OCI-LY3 (cell line): ENCODE measurements at regions not wholly inside any gene's neighbourhood (a gene's known extent, or its start where the extent isn't known, plus 50 kb on each side); places are given as distances from the start of the nearest gene placed in this dataset.
"Not testable (repeated sequence)": the region's sequence is repeated elsewhere in the genome, so short reads cannot be mapped to it uniquely, and the experiment has no call there.

Source experiments
- H2AFZ ChIP-seq: fragments of 200-600, 300-600 bp; shearing (Covaris generic); 2 replicates; pipeline ENCODE4 v1.6.0; 2014; ENCODE audit warnings: antibody characterized with exemption, low read depth, low read length
- H3K27ac ChIP-seq: fragments of 200-600, 300-600 bp; sonication (generic); 2 replicates; pipeline ENCODE4 v1.5.1; 2014; ENCODE audit warnings: mild to moderate bottlenecking, low read length, moderate library complexity, mixed read lengths
- H3K27me3 ChIP-seq: fragments of 200-600, 300-600 bp; sonication (generic); 2 replicates; pipeline ENCODE4 v1.6.1; 2014; ENCODE audit warnings: low read depth, low read length, mixed read lengths
- H3K36me3 ChIP-seq: fragments of 200-600, 300-600 bp; sonication (generic); replicated peaks from 2 replicates; pipeline ENCODE3; 2014; ENCODE audit warnings: low read depth, low read length, mixed read lengths
- H3K4me1 ChIP-seq: fragments of 300-600, 200-600 bp; sonication (generic); 2 replicates; pipeline ENCODE4 v1.6.1; 2014; ENCODE audit warnings: low read length, mixed read lengths
- H3K4me2 ChIP-seq: fragments of 200-600, 300-600 bp; sonication (generic); 2 replicates; pipeline ENCODE4 v1.6.1; 2014; ENCODE audit warnings: low read length, mixed read lengths
- H3K4me3 ChIP-seq: fragments of 300-600, 200-600 bp; sonication (generic); 2 replicates; pipeline ENCODE4 v1.5.1; 2014; ENCODE audit warnings: antibody characterized with exemption, mild to moderate bottlenecking, low read length, moderate library complexity
- H3K79me2 ChIP-seq: fragments of 300-600, 200-600 bp; shearing (Covaris generic); 2 replicates; pipeline ENCODE4 v1.6.1; 2014; ENCODE audit warnings: mild to moderate bottlenecking, low read length, mixed read lengths
- H3K9ac ChIP-seq: fragments of 300-600, 200-600 bp; shearing (Covaris generic); 2 replicates; pipeline ENCODE4 v1.6.0; 2014; ENCODE audit warnings: mild to moderate bottlenecking, low read length, moderate library complexity
- H3K9me3 ChIP-seq: fragments of 200-600, 300-600 bp; shearing (Covaris generic); 2 replicates; pipeline ENCODE4 v1.6.1; 2014; ENCODE audit warnings: low read length, mixed read lengths; ENCODE audit not compliant: insufficient read depth
- H4K20me1 ChIP-seq: fragments of 200-600, 300-600 bp; sonication (generic); 2 replicates; pipeline ENCODE4 v1.6.1; 2016; ENCODE audit warnings: low read length, mixed read lengths; ENCODE audit not compliant: insufficient read depth
- EZH2phosphoT487 ChIP-seq: fragments of 200-600 bp; shearing (Covaris generic); IDR thresholded peaks from 2 replicates; pipeline ENCODE4 v1.6.1; 2018; ENCODE audit warnings: antibody characterized with exemption, mixed run types, low read depth
- TF ChIP-seq, protein P1 (sequence below): fragments of 200-600, 300-600 bp; sonication (generic); IDR thresholded peaks from 2 replicates; pipeline ENCODE4 v1.5.1; 2014; ENCODE audit warnings: antibody characterized with exemption, low read length, low read depth

DNA sequence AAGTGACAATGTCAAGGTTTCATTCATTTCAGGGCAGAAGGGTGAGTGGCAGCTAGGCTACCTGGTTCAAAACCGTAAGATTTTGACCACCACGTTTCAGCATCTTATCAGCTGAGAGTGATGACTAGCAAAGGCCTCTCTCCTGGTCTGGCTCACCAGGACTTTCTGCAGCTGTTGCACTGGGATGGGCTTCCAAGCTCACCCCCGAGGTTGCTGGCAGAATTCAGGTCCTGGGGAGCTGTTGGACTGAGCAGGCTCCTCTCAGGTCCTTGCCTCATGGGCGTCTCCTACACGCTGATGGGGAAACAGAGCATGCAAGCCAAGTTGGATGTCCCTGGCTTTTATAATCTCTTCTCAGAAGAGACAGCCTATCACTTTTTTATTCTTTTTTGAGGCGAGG is 88.8 kb upstream of the RNU6-1 start:
- TF ChIP-seq, protein P1, sequence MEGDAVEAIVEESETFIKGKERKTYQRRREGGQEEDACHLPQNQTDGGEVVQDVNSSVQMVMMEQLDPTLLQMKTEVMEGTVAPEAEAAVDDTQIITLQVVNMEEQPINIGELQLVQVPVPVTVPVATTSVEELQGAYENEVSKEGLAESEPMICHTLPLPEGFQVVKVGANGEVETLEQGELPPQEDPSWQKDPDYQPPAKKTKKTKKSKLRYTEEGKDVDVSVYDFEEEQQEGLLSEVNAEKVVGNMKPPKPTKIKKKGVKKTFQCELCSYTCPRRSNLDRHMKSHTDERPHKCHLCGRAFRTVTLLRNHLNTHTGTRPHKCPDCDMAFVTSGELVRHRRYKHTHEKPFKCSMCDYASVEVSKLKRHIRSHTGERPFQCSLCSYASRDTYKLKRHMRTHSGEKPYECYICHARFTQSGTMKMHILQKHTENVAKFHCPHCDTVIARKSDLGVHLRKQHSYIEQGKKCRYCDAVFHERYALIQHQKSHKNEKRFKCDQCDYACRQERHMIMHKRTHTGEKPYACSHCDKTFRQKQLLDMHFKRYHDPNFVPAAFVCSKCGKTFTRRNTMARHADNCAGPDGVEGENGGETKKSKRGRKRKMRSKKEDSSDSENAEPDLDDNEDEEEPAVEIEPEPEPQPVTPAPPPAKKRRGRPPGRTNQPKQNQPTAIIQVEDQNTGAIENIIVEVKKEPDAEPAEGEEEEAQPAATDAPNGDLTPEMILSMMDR, result no peak
- TF ChIP-seq EZH2phosphoT487, result no peak
- Histone ChIP-seq H4K20me1 (no peaks in the 10 kb centered on the region), H3K4me3 (no peak overlapping the region), H3K9me3 (no peaks in the 10 kb centered on the region), H3K4me2 (no peak overlapping the region), H3K4me1 (no peaks in the 10 kb centered on the region), H3K36me3 (no peaks in the 10 kb centered on the region), H3K27ac (no peak overlapping the region), H3K27me3 (no peaks in the 10 kb centered on the region), H3K9ac (no peak overlapping the region), H3K79me2 (no peaks in the 10 kb centered on the region), H2AFZ (no peak overlapping the region)

DNA sequence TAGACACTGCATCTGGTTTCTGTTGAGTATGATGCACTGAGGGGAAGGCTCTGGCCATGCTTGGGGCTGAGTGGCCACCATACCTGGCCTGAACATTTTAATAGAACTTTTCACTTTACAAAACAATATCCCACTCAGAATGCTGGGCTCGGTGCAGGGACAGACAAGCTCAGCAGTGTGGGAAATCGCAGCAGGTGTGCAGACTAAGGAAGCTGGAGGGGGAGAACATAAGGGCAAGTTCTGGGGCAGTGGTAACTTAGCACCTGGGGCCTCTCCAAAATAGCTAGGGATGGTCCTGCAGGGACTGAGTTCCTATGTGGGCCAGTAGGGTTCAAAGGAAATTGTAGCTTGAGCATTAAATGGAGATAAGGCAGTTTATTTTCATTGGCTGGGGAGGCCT is 90.9 kb upstream of the RNU6-1 start:
- Histone ChIP-seq H3K9ac (no peak overlapping the region), H3K27ac (no peak overlapping the region), H3K4me1 (0 out of 2 replicates have a peak, but pooled peaks cover 3% of the 10 kb centered on the region)

GRCh38 chr15:67931861-67932260 is 92.0 kb upstream of the RNU6-1 start:
- peaks cover 5% of the 10 kb centered on the region; the same call in 1 of the 2 replicates for H3K4me1 ChIP-seq
- no peak for TF ChIP-seq EZH2phosphoT487
- TF ChIP-seq, protein P1, result no peak
- no peaks in the 10 kb centered on the region for H3K36me3 ChIP-seq
- H3K9ac ChIP-seq, result no peak overlapping the region
- no peak overlapping the region for H2AFZ ChIP-seq
- no peak overlapping the region for H3K4me2 ChIP-seq
- H4K20me1 ChIP-seq, result no peaks in the 10 kb centered on the region
- no peaks in the 10 kb centered on the region for H3K9me3 ChIP-seq
- H3K27me3 ChIP-seq, result no peaks in the 10 kb centered on the region
- no peaks in the 10 kb centered on the region for H3K79me2 ChIP-seq
- no peak overlapping the region for H3K27ac ChIP-seq
- H3K4me3 ChIP-seq, result no peak overlapping the region

More for the DNA sequence above, 90.9 kb upstream of the RNU6-1 start:
- Histone ChIP-seq H3K27me3 (no peaks in the 10 kb centered on the region), H2AFZ (no peak overlapping the region), H3K4me3 (no peak overlapping the region), H4K20me1 (no peaks in the 10 kb centered on the region), H3K4me2 (no peak overlapping the region), H3K9me3 (no peaks in the 10 kb centered on the region), H3K79me2 (no peaks in the 10 kb centered on the region), H3K36me3 (no peaks in the 10 kb centered on the region)
- TF ChIP-seq EZH2phosphoT487, result no peak
- TF ChIP-seq, protein P1, result no peak

GRCh38 chr15:67934126-67934525 is 94.3 kb upstream of the RNU6-1 start:
- not testable (repeated sequence) for H4K20me1 ChIP-seq, H3K27me3 ChIP-seq, H3K4me3 ChIP-seq, H3K9ac ChIP-seq, H3K36me3 ChIP-seq, H3K79me2 ChIP-seq, H3K27ac ChIP-seq, H3K9me3 ChIP-seq, H2AFZ ChIP-seq, H3K4me2 ChIP-seq
- H3K4me1 ChIP-seq, result peaks cover 24% of the 10 kb centered on the region

DNA sequence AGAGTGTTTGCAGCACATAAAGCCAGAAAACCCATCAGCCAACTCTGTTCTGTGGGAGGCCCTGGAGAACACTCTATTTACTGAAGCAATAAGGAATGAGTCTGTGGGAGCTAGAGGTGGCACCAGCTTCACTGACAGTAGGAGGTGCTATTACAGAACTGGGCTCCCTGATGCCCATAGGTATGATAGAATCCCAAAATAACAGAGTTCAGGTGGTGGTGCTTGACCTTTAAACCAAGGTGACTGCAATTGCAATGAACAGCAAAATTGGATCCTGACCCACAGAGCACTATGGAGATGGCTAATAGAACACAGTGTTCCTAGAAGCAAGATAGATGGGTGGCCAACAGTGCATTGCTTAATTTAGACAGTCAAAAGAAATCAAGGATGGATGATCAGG is 95.4 kb upstream of the RNU6-1 start:
- Histone ChIP-seq H3K9me3 (no peaks in the 10 kb centered on the region), H3K9ac (no peak overlapping the region), H3K27ac (no peak overlapping the region), H3K4me2 (no peak overlapping the region), H3K79me2 (no peaks in the 10 kb centered on the region), H3K4me3 (no peak overlapping the region), H2AFZ (no peak overlapping the region), H3K27me3 (no peaks in the 10 kb centered on the region), H3K4me1 (peaks cover 24% of the 10 kb centered on the region), H3K36me3 (no peaks in the 10 kb centered on the region), H4K20me1 (no peaks in the 10 kb centered on the region)
- TF ChIP-seq, protein P1, result no peak; the same call in 1 of the 2 replicates
- TF ChIP-seq EZH2phosphoT487, result no peak
